PC-3 (cell line): ENCODE measurements at regions not wholly inside any gene's neighbourhood (a gene's known extent, or its start where the extent isn't known, plus 50 kb on each side); places are given as distances from the start of the nearest gene placed in this dataset.
"Not testable (repeated sequence)": the region's sequence is repeated elsewhere in the genome, so short reads cannot be mapped to it uniquely, and the experiment has no call there.

ENCODE experiments used
- EZH2phosphoT487 ChIP-seq: fragments of 300-600 bp; sonication (generic); IDR thresholded peaks from 2 replicates; pipeline ENCODE4 v1.6.1; 2018; ENCODE audit warnings: mild to moderate bottlenecking, antibody characterized with exemption, low read length, borderline replicate concordance
- TF ChIP-seq, protein P1 (sequence below): fragments of 300-600 bp; sonication (generic); conservative IDR thresholded peaks from 2 replicates; pipeline ENCODE4 v1.5.1; 2017; ENCODE audit warnings: antibody characterized with exemption, low read depth, mild to moderate bottlenecking, low read length

DNA sequence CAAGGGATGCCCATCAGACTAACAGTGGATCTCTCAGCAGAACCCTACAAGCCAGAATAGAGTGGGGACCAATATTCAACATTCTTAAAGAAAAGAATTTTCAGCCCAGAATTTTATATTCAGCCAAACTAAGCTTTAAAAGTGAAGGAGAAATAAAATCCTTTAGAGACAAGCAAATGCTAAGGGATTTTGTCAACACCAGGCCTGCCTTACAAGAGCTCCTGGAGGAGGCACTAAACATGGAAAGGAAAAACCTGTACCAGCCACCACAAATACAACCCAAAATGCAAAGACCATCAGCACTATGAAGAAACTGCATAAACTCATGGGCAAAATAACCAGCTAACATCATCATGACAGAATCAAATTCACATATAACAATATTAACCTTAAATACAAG, 640.6 kb downstream of the SLC16A7 start:
- TF ChIP-seq, protein P1, sequence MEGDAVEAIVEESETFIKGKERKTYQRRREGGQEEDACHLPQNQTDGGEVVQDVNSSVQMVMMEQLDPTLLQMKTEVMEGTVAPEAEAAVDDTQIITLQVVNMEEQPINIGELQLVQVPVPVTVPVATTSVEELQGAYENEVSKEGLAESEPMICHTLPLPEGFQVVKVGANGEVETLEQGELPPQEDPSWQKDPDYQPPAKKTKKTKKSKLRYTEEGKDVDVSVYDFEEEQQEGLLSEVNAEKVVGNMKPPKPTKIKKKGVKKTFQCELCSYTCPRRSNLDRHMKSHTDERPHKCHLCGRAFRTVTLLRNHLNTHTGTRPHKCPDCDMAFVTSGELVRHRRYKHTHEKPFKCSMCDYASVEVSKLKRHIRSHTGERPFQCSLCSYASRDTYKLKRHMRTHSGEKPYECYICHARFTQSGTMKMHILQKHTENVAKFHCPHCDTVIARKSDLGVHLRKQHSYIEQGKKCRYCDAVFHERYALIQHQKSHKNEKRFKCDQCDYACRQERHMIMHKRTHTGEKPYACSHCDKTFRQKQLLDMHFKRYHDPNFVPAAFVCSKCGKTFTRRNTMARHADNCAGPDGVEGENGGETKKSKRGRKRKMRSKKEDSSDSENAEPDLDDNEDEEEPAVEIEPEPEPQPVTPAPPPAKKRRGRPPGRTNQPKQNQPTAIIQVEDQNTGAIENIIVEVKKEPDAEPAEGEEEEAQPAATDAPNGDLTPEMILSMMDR, result not testable (repeated sequence)
- TF ChIP-seq EZH2phosphoT487, result not testable (repeated sequence)
